BE2C (cell line): ENCODE measurements at regions not wholly inside any gene's neighbourhood (a gene's known extent, or its start where the extent isn't known, plus 50 kb on each side); places are given as distances from the start of the nearest gene placed in this dataset.

Experiments
- DNase-seq: peaks from one replicate; pipeline ENCODE4 v3.0.0-alpha.2; 2020
- H3K27me3 ChIP-seq: fragments of 250-450 bp; sonication (Bioruptor Pico); 2 replicates; pipeline ENCODE4 v1.5.1; 2020; ENCODE audit warnings: mild to moderate bottlenecking
- H3K36me3 ChIP-seq: fragments of 250-450 bp; sonication (Bioruptor Pico); 2 replicates; pipeline ENCODE4 v1.5.1; 2020; ENCODE audit warnings: mild to moderate bottlenecking
- H3K4me1 ChIP-seq: fragments of 250-450 bp; sonication (Bioruptor Pico); 2 replicates; pipeline ENCODE4 v1.5.1; 2020
- H3K4me3 ChIP-seq: 2 replicates; pipeline ENCODE4 v1.5.1; 2011; ENCODE audit warnings: low read depth, low read length
- H3K9me3 ChIP-seq: fragments of 250-450 bp; sonication (Bioruptor Pico); 2 replicates; pipeline ENCODE4 v1.5.1; 2020
- CTCF ChIP-seq: IDR thresholded peaks from 2 replicates; pipeline ENCODE4 v1.5.1; 2012; ENCODE audit warnings: mild to moderate bottlenecking, low read depth, low read length

- no peak for TF ChIP-seq CTCF
- H3K27me3 ChIP-seq: no peaks in the 10 kb centered on the region
Observed at GRCh38 chr9:1434811-1435210, 384.7 kb downstream of the DMRT2 start.

GRCh38 chr9:1440256-1440655 is 390.1 kb downstream of the DMRT2 start:
- H3K36me3 ChIP-seq: no peaks in the 10 kb centered on the region
- H3K4me1 ChIP-seq: no peaks in the 10 kb centered on the region
- no peak overlapping the region for H3K4me3 ChIP-seq
- no peak for DNase-seq
- H3K27me3 ChIP-seq: no peaks in the 10 kb centered on the region
- H3K9me3 ChIP-seq: no peaks in the 10 kb centered on the region
- no peak for TF ChIP-seq CTCF

More at GRCh38 chr9:1434811-1435210, 384.7 kb downstream of the DMRT2 start:
- no peaks in the 10 kb centered on the region for H3K4me1 ChIP-seq
- H3K9me3 ChIP-seq: no peaks in the 10 kb centered on the region
- H3K36me3 ChIP-seq: no peaks in the 10 kb centered on the region
- DNase-seq: no peak
- no peak overlapping the region for H3K4me3 ChIP-seq

- Histone ChIP-seq H3K9me3 (no peaks in the 10 kb centered on the region), H3K4me1 (no peaks in the 10 kb centered on the region), H3K36me3 (no peaks in the 10 kb centered on the region), H3K27me3 (no peaks in the 10 kb centered on the region), H3K4me3 (no peak overlapping the region)
- DNase-seq: no peak
- no peak for TF ChIP-seq CTCF
Observed at GRCh38 chr9:1442105-1442504, 391.9 kb downstream of the DMRT2 start.

DNA sequence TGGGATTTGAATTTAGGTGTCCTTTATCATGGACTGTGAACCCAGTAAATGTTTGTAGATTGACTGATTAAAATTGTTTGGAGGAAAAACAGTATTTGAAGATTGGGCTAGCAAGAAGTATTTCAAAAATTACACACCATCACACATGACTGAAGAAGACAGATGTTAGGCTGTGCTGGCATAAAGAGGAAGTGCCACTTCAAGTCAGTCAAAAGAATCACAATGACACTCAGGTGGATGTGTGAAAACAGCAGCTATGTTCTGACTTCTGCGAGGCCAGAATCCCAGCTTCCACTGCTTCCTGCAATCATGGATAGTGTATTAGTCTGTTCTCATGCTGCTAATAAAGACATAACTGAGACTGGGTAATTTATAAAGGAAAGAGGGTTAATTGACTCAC is 393.3 kb downstream of the DMRT2 start:
- no peak for DNase-seq
- Histone ChIP-seq H3K4me1 (no peaks in the 10 kb centered on the region), H3K4me3 (no peak overlapping the region), H3K27me3 (no peaks in the 10 kb centered on the region), H3K36me3 (no peaks in the 10 kb centered on the region), H3K9me3 (no peaks in the 10 kb centered on the region)
- TF ChIP-seq CTCF: no peak

DNA sequence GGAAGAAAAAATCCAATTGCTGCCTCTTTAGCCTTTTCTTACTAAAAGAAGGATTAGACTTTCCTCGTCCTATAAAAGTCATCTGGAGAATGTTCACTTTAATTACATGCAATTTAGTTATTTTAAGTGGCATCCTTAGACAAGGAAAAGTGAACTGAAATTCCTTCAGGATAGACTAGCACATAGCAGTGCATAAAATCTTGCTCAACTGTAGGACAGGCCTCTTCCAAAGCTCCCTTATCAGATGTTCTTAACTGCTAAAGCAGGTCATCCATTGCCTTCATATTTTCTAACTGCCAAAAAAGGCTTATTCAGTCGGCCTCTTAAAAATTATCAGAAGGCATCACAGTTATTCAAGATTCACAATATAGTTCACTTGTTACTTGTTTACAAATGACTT is 396.5 kb downstream of the DMRT2 start:
- H3K4me1 ChIP-seq: no peaks in the 10 kb centered on the region
- no peak overlapping the region for H3K4me3 ChIP-seq
- H3K36me3 ChIP-seq: no peaks in the 10 kb centered on the region
- no peak for TF ChIP-seq CTCF
- H3K27me3 ChIP-seq: no peaks in the 10 kb centered on the region
- DNase-seq: no peak
- no peaks in the 10 kb centered on the region for H3K9me3 ChIP-seq

DNA sequence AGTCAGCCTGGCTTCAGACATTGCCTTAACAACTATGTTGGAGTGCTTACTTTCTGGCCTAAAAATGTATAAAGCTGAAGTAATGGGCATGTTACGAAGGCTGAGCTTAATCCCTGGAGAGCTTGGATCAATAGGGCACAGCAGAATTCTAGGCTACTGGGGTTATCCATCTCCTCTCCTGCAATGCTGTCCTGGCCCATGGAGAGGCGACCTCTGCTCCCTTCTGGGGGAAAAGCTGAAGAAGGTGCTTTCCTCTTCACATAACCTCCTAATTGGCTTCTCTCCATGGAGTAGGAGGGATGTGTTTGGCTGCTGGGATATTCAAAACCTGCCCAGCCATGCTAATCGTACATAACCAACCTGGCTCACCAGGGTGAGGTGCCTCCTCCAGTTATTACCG is 403.5 kb downstream of the DMRT2 start:
- Histone ChIP-seq H3K27me3 (no peaks in the 10 kb centered on the region), H3K4me3 (no peak overlapping the region), H3K36me3 (no peaks in the 10 kb centered on the region), H3K9me3 (no peaks in the 10 kb centered on the region; the same call in 1 of the 2 replicates), H3K4me1 (no peaks in the 10 kb centered on the region)
- no peak for DNase-seq
- TF ChIP-seq CTCF: no peak
